GM12891 (cell line): ENCODE measurements at regions not wholly inside any gene's neighbourhood (a gene's known extent, or its start where the extent isn't known, plus 50 kb on each side); places are given as distances from the start of the nearest gene placed in this dataset.
"Not testable (repeated sequence)": the region's sequence is repeated elsewhere in the genome, so short reads cannot be mapped to it uniquely, and the experiment has no call there.

Experiments
- DNase-seq: peaks from one replicate; pipeline ENCODE4 v3.0.0; 2011; ENCODE audit warnings: low spot score; ENCODE audit not compliant: insufficient read length
- FAIRE-seq: peaks from 2 replicates; lab custom pipeline; 2011; peaks lifted over from hg19 to GRCh38; lab: Jason Lieb, UNC
- PAX5 ChIP-seq: IDR thresholded peaks from 2 replicates; pipeline ENCODE4 v1.6.1; 2011; ENCODE audit warnings: low read length, moderate library complexity, mild to moderate bottlenecking; ENCODE audit not compliant: insufficient read depth, severe bottlenecking
- POLR2A ChIP-seq: IDR thresholded peaks from 2 replicates; pipeline ENCODE4 v1.6.1; 2011; ENCODE audit warnings: low read depth, low read length, control low read depth
- POLR2AphosphoS5 ChIP-seq: IDR thresholded peaks from 2 replicates; pipeline ENCODE4 v1.6.1; 2011; ENCODE audit warnings: low read depth, low read length, control low read depth
- POU2F2 ChIP-seq: IDR thresholded peaks from 2 replicates; pipeline ENCODE4 v1.6.1; 2011; ENCODE audit warnings: low read depth, mild to moderate bottlenecking, control low read depth, low read length, moderate library complexity
- SPI1 ChIP-seq: IDR thresholded peaks from 2 replicates; pipeline ENCODE4 v1.6.1; 2011; ENCODE audit warnings: low read depth, low read length, control low read depth
- TAF1 ChIP-seq: IDR thresholded peaks from 2 replicates; pipeline ENCODE4 v1.6.1; 2011; ENCODE audit warnings: low read depth, low read length, control low read depth

GRCh38 chr4:64721106-64721505 lies 311.9 kb upstream of the TECRL start:
- TF ChIP-seq SPI1 = no peak
- TF ChIP-seq POLR2A = no peak
- no peak for TF ChIP-seq POU2F2
- TF ChIP-seq POLR2AphosphoS5 = no peak
- no peak for DNase-seq

GRCh38 chr4:64718091-64718490 lies 308.8 kb upstream of the TECRL start:
- no peak for DNase-seq
- no peak for FAIRE-seq

More at GRCh38 chr4:64721106-64721505, 311.9 kb upstream of the TECRL start:
- FAIRE-seq = no peak

GRCh38 chr4:64715741-64716140 lies 306.5 kb upstream of the TECRL start:
- DNase-seq (no peak), FAIRE-seq (no peak)
- TF ChIP-seq POLR2A (no peak), PAX5 (no peak), POU2F2 (no peak), TAF1 (no peak), SPI1 (no peak), POLR2AphosphoS5 (no peak)

More at GRCh38 chr4:64718091-64718490, 308.8 kb upstream of the TECRL start:
- no peak for TF ChIP-seq POU2F2
- TF ChIP-seq TAF1 = no peak
- no peak for TF ChIP-seq POLR2A
- TF ChIP-seq PAX5 = no peak
- no peak for TF ChIP-seq POLR2AphosphoS5
- TF ChIP-seq SPI1 = no peak

GRCh38 chr4:64713256-64713840 lies 304.1 kb upstream of the TECRL start:
- FAIRE-seq (peak; percentile 55), DNase-seq (peak; percentile 0)
- TF ChIP-seq POU2F2 = no peak
- TF ChIP-seq PAX5 = no peak
- no peak for TF ChIP-seq POLR2A
- no peak for TF ChIP-seq TAF1
- no peak for TF ChIP-seq SPI1
- TF ChIP-seq POLR2AphosphoS5 = no peak

- TF ChIP-seq PAX5 (no peak), SPI1 (no peak), TAF1 (no peak), POU2F2 (no peak), POLR2AphosphoS5 (no peak), POLR2A (no peak)
- no peak for FAIRE-seq
Measured at GRCh38 chr4:64712590-64712989, 303.3 kb upstream of the TECRL start.

GRCh38 chr4:64705989-64706388 lies 296.7 kb upstream of the TECRL start:
- DNase-seq = no peak
- TF ChIP-seq TAF1 (no peak), PAX5 (no peak), POLR2AphosphoS5 (no peak), POU2F2 (no peak), SPI1 (no peak), POLR2A (no peak)
- FAIRE-seq = no peak

More at GRCh38 chr4:64712590-64712989, 303.3 kb upstream of the TECRL start:
- no peak for DNase-seq

GRCh38 chr4:64698171-64698570 lies 288.9 kb upstream of the TECRL start:
- FAIRE-seq = no peak
- DNase-seq = no peak
- TF ChIP-seq TAF1 (no peak), POLR2A (no peak), POLR2AphosphoS5 (no peak), PAX5 (no peak), POU2F2 (no peak), SPI1 (no peak)

GRCh38 chr4:64682946-64683345 lies 273.7 kb upstream of the TECRL start:
- TF ChIP-seq POLR2A (no peak), POU2F2 (no peak), SPI1 (no peak), TAF1 (no peak), PAX5 (no peak), POLR2AphosphoS5 (no peak)
- no peak for DNase-seq
- FAIRE-seq = no peak

GRCh38 chr4:64682481-64682880 lies 273.2 kb upstream of the TECRL start:
- FAIRE-seq (no peak), DNase-seq (no peak)
- TF ChIP-seq POLR2AphosphoS5 (no peak), SPI1 (no peak), PAX5 (no peak), POLR2A (no peak), TAF1 (no peak), POU2F2 (no peak)

GRCh38 chr4:64673121-64673520 lies 263.9 kb upstream of the TECRL start:
- FAIRE-seq, DNase-seq: not testable (repeated sequence)

GRCh38 chr4:64670647-64671046 lies 261.4 kb upstream of the TECRL start:
- DNase-seq (no peak), FAIRE-seq (no peak)
- no peak for TF ChIP-seq POLR2AphosphoS5
- no peak for TF ChIP-seq SPI1
- TF ChIP-seq TAF1 = no peak
- no peak for TF ChIP-seq PAX5
- no peak for TF ChIP-seq POU2F2
- TF ChIP-seq POLR2A = no peak
